ENCODE measurements at regions not wholly inside any gene's neighbourhood (a gene's known extent, or its start where the extent isn't known, plus 50 kb on each side); places are given as distances from the start of the nearest gene placed in this dataset.

- peak; percentile 3 for DNase-seq
These were observed 80.5 kb upstream of the ST8SIA4 start for GRCh38 chr5:100983601-100984000.

- DNase-seq, result no peak
These were observed 71.0 kb upstream of the ST8SIA4 start for GRCh38 chr5:100974082-100974481.

GRCh38 chr5:100970646-100971255 lies 67.7 kb upstream of the ST8SIA4 start:
- no peak for DNase-seq

GRCh38 chr5:100965291-100965690 lies 62.2 kb upstream of the ST8SIA4 start:
- no peak for DNase-seq

All from hematopoietic multipotent progenitor cell treated with erythropoietin and hydrocortisone succinate and interleukin-3 and kit ligand, for 6 days (in vitro differentiated cells).